Type B pancreatic cell (in vitro differentiated cells): ENCODE measurements at regions not wholly inside any gene's neighbourhood (a gene's known extent, or its start where the extent isn't known, plus 50 kb on each side); places are given as distances from the start of the nearest gene placed in this dataset.

Experiments
- DNase-seq: peaks from one replicate; pipeline ENCODE4 v3.0.0; 2021; ENCODE audit warnings: mixed read lengths; ENCODE audit not compliant: unreplicated experiment; ENCODE audit errors: extremely low spot score
- H3K27ac Mint-ChIP-seq: 2 replicates; pipeline ENCODE4 v1.8.0; 2021; ENCODE audit warnings: mild to moderate bottlenecking, mixed read lengths
- H3K27me3 Mint-ChIP-seq: 2 replicates; pipeline ENCODE4 v1.8.0; 2021; ENCODE audit warnings: mixed read lengths
- H3K36me3 Mint-ChIP-seq: 2 replicates; pipeline ENCODE4 v1.8.0; 2021; ENCODE audit warnings: mixed read lengths
- H3K4me1 Mint-ChIP-seq: one replicate; pipeline ENCODE4 v1.8.0; 2021; ENCODE audit warnings: mixed read lengths; ENCODE audit not compliant: unreplicated experiment
- H3K4me3 Mint-ChIP-seq: 2 replicates; pipeline ENCODE4 v1.8.0; 2021; ENCODE audit warnings: mild to moderate bottlenecking, mixed read lengths
- H3K9me3 Mint-ChIP-seq: 2 replicates; pipeline ENCODE4 v1.8.0; 2021; ENCODE audit warnings: mixed read lengths
- CTCF ChIP-seq: fragments of 200-600 bp; sonication (generic); conservative IDR thresholded peaks from 2 replicates; pipeline ENCODE4 v1.5.0; 2021; ENCODE audit warnings: antibody characterized with exemption, mild to moderate bottlenecking

- no peak for TF ChIP-seq CTCF
- H3K27me3 Mint-ChIP-seq, result no peaks in the 10 kb centered on the region
- no peaks in the 10 kb centered on the region for H3K36me3 Mint-ChIP-seq
- H3K4me1 Mint-ChIP-seq, result peaks cover 9% of the 10 kb centered on the region
- DNase-seq, result no peak
- H3K4me3 Mint-ChIP-seq, result no peak overlapping the region
- no peak overlapping the region for H3K27ac Mint-ChIP-seq
- H3K9me3 Mint-ChIP-seq, result peaks cover 15% of the 10 kb centered on the region
Measured at GRCh38 chr2:160687629-160688028, 194.0 kb upstream of the RBMS1 start.

- Mint-ChIP-seq H3K4me1 (peaks cover 9% of the 10 kb centered on the region), H3K4me3 (no peak overlapping the region), H3K9me3 (peaks cover 10% of the 10 kb centered on the region), H3K36me3 (no peaks in the 10 kb centered on the region), H3K27me3 (no peaks in the 10 kb centered on the region), H3K27ac (no peak overlapping the region)
- DNase-seq, result no peak
- no peak for TF ChIP-seq CTCF
Measured at GRCh38 chr2:160689441-160689840, 195.8 kb upstream of the RBMS1 start.

- H3K9me3 Mint-ChIP-seq, result peaks cover 10% of the 10 kb centered on the region
- H3K27ac Mint-ChIP-seq, result no peak overlapping the region
- H3K27me3 Mint-ChIP-seq, result no peaks in the 10 kb centered on the region
- H3K4me3 Mint-ChIP-seq, result no peak overlapping the region
- no peaks in the 10 kb centered on the region for H3K36me3 Mint-ChIP-seq
- DNase-seq, result no peak
- no peak for TF ChIP-seq CTCF
- no peaks in the 10 kb centered on the region for H3K4me1 Mint-ChIP-seq
Measured at GRCh38 chr2:160694221-160694620, 200.6 kb upstream of the RBMS1 start.

- H3K36me3 Mint-ChIP-seq, result no peaks in the 10 kb centered on the region
- no peak overlapping the region for H3K4me3 Mint-ChIP-seq
- peaks cover 10% of the 10 kb centered on the region for H3K9me3 Mint-ChIP-seq
- TF ChIP-seq CTCF, result no peak
- DNase-seq, result no peak
- no peak overlapping the region for H3K27ac Mint-ChIP-seq
- peaks cover 4% of the 10 kb centered on the region for H3K4me1 Mint-ChIP-seq
- H3K27me3 Mint-ChIP-seq, result no peaks in the 10 kb centered on the region
Measured at GRCh38 chr2:160694631-160695030, 201.0 kb upstream of the RBMS1 start.

- no peak for DNase-seq
- H3K4me1 Mint-ChIP-seq, result peaks cover 4% of the 10 kb centered on the region
- TF ChIP-seq CTCF, result no peak
- peaks cover 3% of the 10 kb centered on the region for H3K9me3 Mint-ChIP-seq
- H3K27me3 Mint-ChIP-seq, result no peaks in the 10 kb centered on the region
- H3K27ac Mint-ChIP-seq, result no peak overlapping the region
- no peaks in the 10 kb centered on the region for H3K36me3 Mint-ChIP-seq
- no peak overlapping the region for H3K4me3 Mint-ChIP-seq
Measured at GRCh38 chr2:160695402-160696086, 201.9 kb upstream of the RBMS1 start.

- Mint-ChIP-seq H3K27ac (no peak overlapping the region), H3K9me3 (no peaks in the 10 kb centered on the region), H3K4me1 (peaks cover 4% of the 10 kb centered on the region), H3K27me3 (no peaks in the 10 kb centered on the region), H3K36me3 (no peaks in the 10 kb centered on the region), H3K4me3 (no peak overlapping the region)
- TF ChIP-seq CTCF, result no peak
- DNase-seq, result no peak
Measured at GRCh38 chr2:160696087-160696452, 202.5 kb upstream of the RBMS1 start.
